Astrocyte (in vitro differentiated cells and primary cell): ENCODE measurements at regions not wholly inside any gene's neighbourhood (a gene's known extent, or its start where the extent isn't known, plus 50 kb on each side); places are given as distances from the start of the nearest gene placed in this dataset.

ENCODE experiments used
- DNase-seq: peaks from one replicate; pipeline ENCODE4 v3.0.0-alpha.2; 2010; ENCODE audit warnings: low read depth
- FAIRE-seq: peaks from 2 replicates; lab custom pipeline; 2011; peaks lifted over from hg19 to GRCh38; lab: Jason Lieb, UNC
- H2AFZ ChIP-seq: 2 replicates; pipeline ENCODE4 v1.6.0; 2012; ENCODE audit warnings: low read depth, low read length, inconsistent platforms
- H3K27ac ChIP-seq: 2 replicates; pipeline ENCODE4 v1.5.1; 2011; ENCODE audit warnings: low read depth, low read length, inconsistent platforms
- H3K27me3 ChIP-seq: 2 replicates; pipeline ENCODE4 v1.6.0; 2011; ENCODE audit warnings: low read length, inconsistent platforms; ENCODE audit not compliant: insufficient read depth
- H3K36me3 ChIP-seq: 2 replicates; pipeline ENCODE4 v1.5.1; 2011; ENCODE audit warnings: low read length, inconsistent platforms; ENCODE audit not compliant: insufficient read depth
- H3K4me1 ChIP-seq: 2 replicates; pipeline ENCODE4 v1.5.1; 2011; ENCODE audit warnings: low read length, inconsistent platforms; ENCODE audit not compliant: insufficient read depth
- H3K4me2 ChIP-seq: 2 replicates; pipeline ENCODE4 v1.6.0; 2012; ENCODE audit warnings: low read length, inconsistent platforms
- H3K4me3 ChIP-seq: 2 replicates; pipeline ENCODE4 v1.5.1; 2011; ENCODE audit warnings: low read depth, mild to moderate bottlenecking, low read length, inconsistent platforms; ENCODE audit not compliant: insufficient read depth
- H3K79me2 ChIP-seq: 2 replicates; pipeline ENCODE4 v1.6.0; 2012; ENCODE audit warnings: mild to moderate bottlenecking, low read length, inconsistent platforms; ENCODE audit not compliant: insufficient read depth
- H3K9ac ChIP-seq: 2 replicates; pipeline ENCODE4 v1.6.0; 2012; ENCODE audit warnings: mild to moderate bottlenecking, low read length, inconsistent platforms
- H3K9me3 ChIP-seq: 2 replicates; pipeline ENCODE4 v1.5.1; 2012; ENCODE audit warnings: low read depth, mild to moderate bottlenecking, low read length, inconsistent platforms; ENCODE audit not compliant: insufficient read depth
- H4K20me1 ChIP-seq: 2 replicates; pipeline ENCODE4 v1.6.0; 2012; ENCODE audit warnings: low read length, inconsistent platforms; ENCODE audit not compliant: insufficient read depth
- H3K27ac Mint-ChIP-seq: one replicate; pipeline ENCODE4 v1.8.0; 2021; ENCODE audit warnings: mild to moderate bottlenecking, mixed read lengths; ENCODE audit not compliant: unreplicated experiment
- H3K27me3 Mint-ChIP-seq: one replicate; pipeline ENCODE4 v1.8.0; 2021; ENCODE audit warnings: low read depth, mixed read lengths; ENCODE audit not compliant: unreplicated experiment
- H3K36me3 Mint-ChIP-seq: one replicate; pipeline ENCODE4 v1.8.0; 2021; ENCODE audit warnings: low read depth, mixed read lengths; ENCODE audit not compliant: unreplicated experiment
- H3K4me1 Mint-ChIP-seq: one replicate; pipeline ENCODE4 v1.8.0; 2021; ENCODE audit warnings: low read depth, mixed read lengths; ENCODE audit not compliant: unreplicated experiment
- H3K4me3 Mint-ChIP-seq: one replicate; pipeline ENCODE4 v1.8.0; 2021; ENCODE audit warnings: mild to moderate bottlenecking, moderate library complexity, mixed read lengths; ENCODE audit not compliant: unreplicated experiment
- H3K9me3 Mint-ChIP-seq: one replicate; pipeline ENCODE4 v1.8.0; 2021; ENCODE audit warnings: mild to moderate bottlenecking, mixed read lengths; ENCODE audit not compliant: unreplicated experiment
- EZH2 ChIP-seq: IDR thresholded peaks from 2 replicates; pipeline ENCODE4 v1.6.1; 2012; ENCODE audit warnings: mild to moderate bottlenecking, low read length, inconsistent platforms; ENCODE audit not compliant: insufficient read depth
- TF ChIP-seq, protein P1 (sequence below): IDR thresholded peaks from 2 replicates; pipeline ENCODE4 v1.5.1; 2011; ENCODE audit warnings: low read depth, mild to moderate bottlenecking, inconsistent platforms, low read length, moderate library complexity; ENCODE audit not compliant: insufficient read depth

DNA sequence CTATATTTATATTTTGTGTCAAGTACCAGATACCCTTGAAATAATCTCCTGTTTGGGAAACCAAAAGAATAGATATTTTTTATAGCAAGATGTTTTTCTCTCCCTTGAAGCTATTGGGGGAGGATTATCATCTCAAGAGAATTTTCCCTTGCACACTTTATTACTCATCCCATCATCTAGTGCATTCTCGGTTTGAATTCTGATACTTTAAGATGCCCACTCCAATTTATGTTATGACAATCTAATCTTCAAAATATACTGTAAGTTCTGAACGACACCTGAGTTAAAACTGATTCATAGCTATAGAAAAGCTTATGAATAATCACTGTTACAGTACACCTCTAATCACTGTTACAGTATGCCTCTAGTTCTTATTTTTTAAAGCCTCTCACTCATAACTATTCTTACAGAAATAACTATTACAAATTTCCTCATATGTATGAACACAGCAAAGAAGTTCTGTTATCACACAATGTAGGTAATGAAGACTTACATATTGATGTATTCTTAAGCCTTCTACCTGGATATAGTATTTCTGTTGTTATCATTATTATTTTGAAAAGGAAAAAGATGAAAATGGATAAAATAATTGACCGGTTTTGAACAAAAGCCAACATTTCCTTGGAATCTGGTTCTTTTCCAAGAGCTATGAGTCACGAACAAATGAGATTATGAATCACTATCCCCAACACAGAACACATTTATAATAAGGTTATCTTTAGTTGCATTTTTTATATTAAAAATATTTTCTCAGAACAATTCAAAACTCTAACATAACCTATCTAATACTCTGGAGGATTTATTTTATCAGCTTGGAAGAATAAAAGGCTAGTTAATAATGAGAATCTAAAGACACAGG, 72.3 kb upstream of the FAM13C start:
- H3K4me3 ChIP-seq: no peak overlapping the region
- DNase-seq: peak; percentile 38
- H3K36me3 ChIP-seq: no peaks in the 10 kb centered on the region
- H3K4me1 ChIP-seq: peaks cover 17% of the 10 kb centered on the region
- H3K4me2 ChIP-seq: peak overlapping the region; percentile 53
- no peaks in the 10 kb centered on the region for H4K20me1 ChIP-seq
- H3K4me1 Mint-ChIP-seq: peaks cover 41% of the 10 kb centered on the region
- no peaks in the 10 kb centered on the region for H3K27me3 Mint-ChIP-seq
- H3K9me3 Mint-ChIP-seq: no peaks in the 10 kb centered on the region
- no peaks in the 10 kb centered on the region for H3K9me3 ChIP-seq
- H3K36me3 Mint-ChIP-seq: no peaks in the 10 kb centered on the region
- no peak for TF ChIP-seq EZH2
- TF ChIP-seq, protein P1, sequence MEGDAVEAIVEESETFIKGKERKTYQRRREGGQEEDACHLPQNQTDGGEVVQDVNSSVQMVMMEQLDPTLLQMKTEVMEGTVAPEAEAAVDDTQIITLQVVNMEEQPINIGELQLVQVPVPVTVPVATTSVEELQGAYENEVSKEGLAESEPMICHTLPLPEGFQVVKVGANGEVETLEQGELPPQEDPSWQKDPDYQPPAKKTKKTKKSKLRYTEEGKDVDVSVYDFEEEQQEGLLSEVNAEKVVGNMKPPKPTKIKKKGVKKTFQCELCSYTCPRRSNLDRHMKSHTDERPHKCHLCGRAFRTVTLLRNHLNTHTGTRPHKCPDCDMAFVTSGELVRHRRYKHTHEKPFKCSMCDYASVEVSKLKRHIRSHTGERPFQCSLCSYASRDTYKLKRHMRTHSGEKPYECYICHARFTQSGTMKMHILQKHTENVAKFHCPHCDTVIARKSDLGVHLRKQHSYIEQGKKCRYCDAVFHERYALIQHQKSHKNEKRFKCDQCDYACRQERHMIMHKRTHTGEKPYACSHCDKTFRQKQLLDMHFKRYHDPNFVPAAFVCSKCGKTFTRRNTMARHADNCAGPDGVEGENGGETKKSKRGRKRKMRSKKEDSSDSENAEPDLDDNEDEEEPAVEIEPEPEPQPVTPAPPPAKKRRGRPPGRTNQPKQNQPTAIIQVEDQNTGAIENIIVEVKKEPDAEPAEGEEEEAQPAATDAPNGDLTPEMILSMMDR: no peak
- H3K27ac Mint-ChIP-seq: peak overlapping the region; percentile 72
- H3K9ac ChIP-seq: peak overlapping the region; percentile 20
- H3K4me3 Mint-ChIP-seq: no peak overlapping the region
- no peaks in the 10 kb centered on the region for H3K27me3 ChIP-seq
- no peak for FAIRE-seq
- H3K79me2 ChIP-seq: no peaks in the 10 kb centered on the region
- no peak overlapping the region for H2AFZ ChIP-seq
- H3K27ac ChIP-seq: peak overlapping the region; percentile 41

DNA sequence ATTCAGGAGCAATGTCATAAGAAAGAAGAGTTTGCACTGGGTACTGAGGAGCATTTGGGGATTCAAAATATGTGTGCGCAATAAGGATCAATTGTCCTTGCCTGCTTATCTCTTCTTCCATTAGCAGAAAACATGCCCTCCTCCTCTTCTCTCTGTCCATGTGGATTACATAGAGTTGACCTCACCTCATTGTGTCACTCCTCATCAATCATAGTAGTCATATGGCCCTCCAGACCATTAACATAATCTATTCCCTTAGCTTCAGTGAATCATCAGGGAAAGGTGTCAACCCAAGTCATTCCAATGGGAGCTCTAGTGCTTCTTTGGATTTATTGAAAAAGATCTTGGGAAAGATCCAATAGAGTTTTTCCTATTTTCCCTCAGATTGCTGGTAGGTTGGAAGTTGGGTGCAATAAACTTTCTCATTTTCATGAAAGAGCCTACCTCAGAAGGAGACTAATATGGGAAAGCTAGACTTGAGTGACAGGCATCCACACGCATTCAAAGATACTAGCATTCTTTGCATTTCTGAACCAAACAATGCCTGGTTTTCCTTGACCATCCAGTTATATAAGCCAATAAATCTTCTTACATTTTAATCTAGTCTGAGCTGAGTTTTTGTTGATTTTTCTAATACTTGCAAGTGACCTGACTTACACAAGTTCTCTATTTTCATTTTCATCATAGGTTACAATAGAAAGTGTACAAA, 71.5 kb upstream of the FAM13C start:
- TF ChIP-seq, protein P1: no peak
- TF ChIP-seq EZH2: no peak

More for the DNA sequence above, 71.5 kb upstream of the FAM13C start:
- H3K79me2 ChIP-seq: no peaks in the 10 kb centered on the region
- no peak overlapping the region for H2AFZ ChIP-seq
- H3K27me3 ChIP-seq: no peaks in the 10 kb centered on the region
- no peaks in the 10 kb centered on the region for H3K36me3 ChIP-seq
- FAIRE-seq (no peak), DNase-seq (peak; percentile 50)
- H3K9ac ChIP-seq: no peak overlapping the region
- no peaks in the 10 kb centered on the region for H3K36me3 Mint-ChIP-seq
- no peaks in the 10 kb centered on the region for H4K20me1 ChIP-seq
- H3K9me3 Mint-ChIP-seq: no peaks in the 10 kb centered on the region
- H3K4me1 ChIP-seq: peaks cover 17% of the 10 kb centered on the region
- H3K4me2 ChIP-seq: peak overlapping the region; percentile 1
- no peak overlapping the region for H3K4me3 Mint-ChIP-seq
- no peak overlapping the region for H3K27ac ChIP-seq
- H3K9me3 ChIP-seq: no peaks in the 10 kb centered on the region
- no peaks in the 10 kb centered on the region for H3K27me3 Mint-ChIP-seq
- peak overlapping the region; percentile 72 for H3K27ac Mint-ChIP-seq
- H3K4me3 ChIP-seq: no peak overlapping the region
- peaks cover 41% of the 10 kb centered on the region for H3K4me1 Mint-ChIP-seq
